Stimulated activated CD4-positive, alpha-beta T cell treated with anti-CD3 and anti-CD28 coated beads, Interleukin-1b, Interleukin-23, amount 100 ng/mL, for 1 hour (primary cell): ENCODE measurements at regions not wholly inside any gene's neighbourhood (a gene's known extent, or its start where the extent isn't known, plus 50 kb on each side); places are given as distances from the start of the nearest gene placed in this dataset.
"Not testable (repeated sequence)": the region's sequence is repeated elsewhere in the genome, so short reads cannot be mapped to it uniquely, and the experiment has no call there.

Experiments
- DNase-seq, 2 donors: peaks; one replicate each; pipeline ENCODE4 v3.0.0-alpha.2; 2020; ENCODE audit warnings: low read depth in 2 of 2

DNA sequence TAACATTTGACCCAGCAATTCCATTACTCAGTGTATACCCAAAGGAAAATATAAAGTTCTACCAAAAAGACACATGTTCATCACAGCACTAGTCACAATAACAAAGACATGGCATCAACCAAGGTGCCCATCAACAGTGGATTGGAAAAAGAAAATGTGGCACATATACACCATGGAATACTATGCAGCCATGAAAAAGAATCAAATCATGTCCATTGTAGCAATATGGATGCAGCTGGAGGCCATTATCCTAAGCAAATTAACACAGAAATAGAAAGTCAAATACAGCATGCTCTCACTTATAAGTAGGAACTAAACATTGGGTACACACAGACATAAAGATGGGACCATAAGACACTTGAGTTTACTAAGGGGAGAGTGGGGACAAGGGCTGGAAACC is 441.9 kb upstream of the ID4 start:
- no peak for DNase-seq

DNA sequence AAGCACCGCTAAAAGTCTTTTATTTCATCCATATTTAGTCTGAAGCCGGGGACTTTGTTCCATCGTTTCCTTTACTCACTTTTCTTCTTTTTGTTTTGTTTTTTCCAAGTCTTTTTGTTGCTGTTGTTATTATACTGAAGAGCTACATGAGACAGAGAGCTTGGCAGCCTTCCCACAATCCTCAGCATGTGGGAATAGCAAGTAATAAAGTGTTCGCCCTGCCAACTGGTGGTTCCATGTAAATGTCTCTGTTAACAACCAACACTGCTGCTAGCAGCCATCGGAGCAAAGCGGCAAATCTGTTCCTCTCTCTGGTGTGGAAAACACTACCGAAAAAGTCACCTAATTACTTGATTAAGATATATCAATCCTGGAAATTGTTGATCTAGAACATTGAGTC is 437.8 kb upstream of the ID4 start:
- no peak for DNase-seq

DNA sequence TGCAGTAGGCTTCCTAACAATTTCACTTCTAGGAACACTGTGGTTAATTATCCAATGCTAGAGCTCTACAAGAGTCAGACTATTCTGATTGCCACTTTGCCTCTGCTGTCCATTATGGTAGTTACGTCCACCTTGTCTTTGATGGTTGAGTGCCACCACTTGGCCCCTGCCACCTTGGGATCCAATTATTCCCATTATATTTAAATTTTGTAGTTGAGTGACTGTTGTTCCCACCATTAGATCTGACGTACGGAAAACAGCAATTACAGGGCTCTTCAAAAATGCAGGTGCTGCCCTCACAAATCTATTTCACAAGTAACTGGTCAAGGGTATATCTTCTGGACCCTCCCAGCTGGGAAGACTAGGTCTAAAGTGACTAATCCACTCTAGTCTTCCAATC is 432.3 kb upstream of the ID4 start:
- DNase-seq = not testable (repeated sequence)

DNA sequence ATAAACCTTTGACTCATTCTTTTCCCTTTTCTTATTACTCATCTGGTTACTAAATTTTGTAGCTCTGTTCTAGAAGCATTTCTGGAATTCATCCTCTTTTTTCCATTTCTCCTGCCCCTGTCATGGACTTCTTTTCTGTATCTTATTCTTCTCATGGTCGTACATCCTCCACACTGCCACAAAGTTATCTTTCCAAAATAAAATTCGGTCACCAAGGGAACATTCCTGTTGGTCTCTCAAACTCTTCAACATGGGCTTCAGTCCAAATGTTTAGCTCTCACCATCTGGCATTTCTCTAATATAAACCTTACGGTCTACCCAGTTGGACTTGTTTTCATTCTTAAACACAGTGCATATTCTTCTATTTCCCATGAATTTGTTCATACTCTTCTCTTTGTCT is 428.8 kb upstream of the ID4 start:
- DNase-seq = no peak

- no peak for DNase-seq
Measured at GRCh38 chr6:19410481-19410880, 426.7 kb upstream of the ID4 start.

DNA sequence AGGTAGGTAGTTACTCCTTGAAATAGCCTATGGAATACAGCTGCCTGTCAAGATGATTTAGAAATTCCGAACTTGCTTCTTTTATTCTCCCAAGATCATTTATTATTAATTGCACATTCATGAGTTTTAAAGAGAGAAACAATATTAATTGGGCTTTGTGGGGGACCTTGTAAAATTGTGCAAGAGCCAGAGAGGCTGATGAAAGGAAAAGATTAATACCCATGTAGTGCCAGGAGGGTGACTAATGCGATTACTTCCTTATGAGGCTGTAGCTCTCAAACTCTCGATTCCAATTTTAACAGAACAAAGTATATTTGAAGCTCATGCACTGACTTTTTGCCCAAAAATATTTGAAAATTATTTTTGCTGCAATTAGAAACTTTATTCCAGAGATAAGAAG is 423.8 kb upstream of the ID4 start:
- DNase-seq = no peak

DNA sequence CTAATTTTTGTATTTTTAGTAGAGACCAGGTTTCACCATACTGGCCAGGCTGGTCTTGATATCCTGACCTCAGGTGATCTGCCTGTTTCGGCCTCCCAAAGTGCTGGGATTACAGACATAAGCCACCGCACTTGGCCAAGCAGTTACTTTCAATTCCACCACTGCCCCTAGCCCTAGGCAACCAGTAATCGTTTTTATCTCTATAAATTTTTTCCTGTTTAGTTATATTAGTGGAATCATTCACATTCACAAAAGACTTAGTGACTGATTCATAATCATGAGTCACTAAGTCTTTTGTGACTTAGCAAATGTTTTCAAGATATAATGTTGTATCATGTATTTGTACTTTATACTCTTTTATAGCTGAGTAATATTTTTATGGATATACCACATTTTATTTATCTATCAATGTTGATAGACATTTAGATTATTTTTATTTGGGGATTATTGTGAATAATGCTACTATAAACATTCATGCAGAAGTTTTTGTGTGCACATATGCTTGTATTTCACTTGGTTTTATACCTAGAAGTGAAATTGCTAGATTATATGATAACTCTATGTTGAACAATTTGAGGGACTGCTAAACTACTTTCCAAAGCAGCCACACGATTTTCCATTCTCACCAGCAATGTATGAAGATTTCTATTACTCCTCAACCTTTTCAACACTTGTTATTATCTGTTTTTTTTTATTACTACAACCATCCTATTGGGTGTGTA is 421.4 kb upstream of the ID4 start:
- DNase-seq = no peak

GRCh38 chr6:19416811-19417210 is 420.4 kb upstream of the ID4 start:
- no peak for DNase-seq

- DNase-seq = no peak
Measured at GRCh38 chr6:19417713-19418112, 419.5 kb upstream of the ID4 start.

- no peak for DNase-seq
Measured at GRCh38 chr6:19424853-19425252, 412.3 kb upstream of the ID4 start.

GRCh38 chr6:19427548-19427947 is 409.6 kb upstream of the ID4 start:
- no peak for DNase-seq

- DNase-seq = no peak
Measured at GRCh38 chr6:19432966-19433498, 404.1 kb upstream of the ID4 start.

DNA sequence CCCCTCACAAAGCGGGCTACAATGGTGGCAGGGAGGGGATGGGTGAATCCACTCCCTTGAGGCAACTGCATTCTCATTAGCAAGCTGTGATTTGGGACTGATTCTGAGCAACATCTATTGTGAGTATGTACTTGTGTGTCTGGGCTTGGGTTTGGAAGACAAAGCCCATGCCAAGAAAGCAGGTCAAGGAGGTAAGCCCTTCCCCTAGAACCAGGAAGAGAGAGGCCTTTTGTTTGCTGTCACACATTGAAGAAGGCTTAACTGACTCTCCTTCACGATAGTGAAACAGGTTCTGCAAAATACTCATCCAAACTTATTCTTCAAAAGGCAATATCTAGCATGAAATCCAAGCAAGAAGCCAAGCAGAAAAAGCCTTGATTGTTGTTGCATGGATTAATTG is 403.1 kb upstream of the ID4 start:
- no peak for DNase-seq

DNA sequence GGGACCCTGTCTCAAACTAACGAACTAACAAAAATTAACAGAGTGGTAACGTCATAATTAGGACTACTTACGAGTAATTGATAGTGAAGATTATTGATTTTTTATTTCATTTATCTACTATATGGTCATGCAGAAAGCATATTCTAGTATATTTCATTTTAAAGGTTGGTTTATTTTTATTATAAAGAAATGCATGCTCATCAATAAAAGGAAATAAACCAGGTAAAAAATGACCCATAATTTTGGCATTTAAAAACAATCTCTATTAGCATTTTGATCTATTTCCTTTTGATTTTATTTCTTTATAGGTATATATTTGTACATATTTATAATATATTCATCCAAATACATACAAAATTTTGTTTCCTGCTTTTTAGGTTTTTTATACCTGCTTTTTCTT is 401.4 kb upstream of the ID4 start:
- DNase-seq = no peak

DNA sequence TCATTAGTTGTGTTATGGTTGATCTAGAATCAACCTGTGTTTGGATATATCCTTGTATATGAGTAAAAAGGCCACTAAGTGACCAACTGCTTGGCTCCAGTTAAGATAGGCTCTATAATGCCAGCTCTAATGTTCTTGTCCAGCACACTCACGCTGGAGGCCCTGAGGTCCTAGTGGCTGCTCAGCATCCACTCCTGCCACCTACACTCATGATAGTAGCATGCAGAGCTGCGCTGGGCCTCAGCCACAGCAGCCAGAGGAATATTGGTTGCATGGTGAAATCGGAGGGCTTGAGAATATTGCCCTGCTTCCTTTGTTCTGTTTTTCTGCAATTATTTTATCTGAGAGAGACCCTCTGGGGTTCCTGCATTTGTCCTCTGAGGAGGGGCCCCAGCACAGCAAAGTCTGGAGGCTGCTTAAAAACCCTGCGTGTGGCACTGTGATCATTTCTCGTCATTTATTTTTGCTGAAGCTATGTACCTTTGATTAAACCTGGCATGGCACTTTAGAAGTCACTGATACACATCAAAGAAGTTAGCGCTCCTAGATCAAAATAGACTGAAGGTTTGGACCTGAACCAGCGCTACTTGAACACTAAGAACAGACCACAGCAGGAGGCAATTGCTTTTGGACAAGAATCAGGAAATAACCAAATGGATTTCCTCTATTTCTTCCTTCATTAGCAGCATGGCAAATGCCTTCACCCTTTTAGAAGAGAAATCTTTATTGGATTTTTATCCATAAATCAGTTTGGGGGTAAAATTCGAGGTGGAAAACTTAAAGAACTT is 398.4 kb upstream of the ID4 start:
- no peak for DNase-seq

DNA sequence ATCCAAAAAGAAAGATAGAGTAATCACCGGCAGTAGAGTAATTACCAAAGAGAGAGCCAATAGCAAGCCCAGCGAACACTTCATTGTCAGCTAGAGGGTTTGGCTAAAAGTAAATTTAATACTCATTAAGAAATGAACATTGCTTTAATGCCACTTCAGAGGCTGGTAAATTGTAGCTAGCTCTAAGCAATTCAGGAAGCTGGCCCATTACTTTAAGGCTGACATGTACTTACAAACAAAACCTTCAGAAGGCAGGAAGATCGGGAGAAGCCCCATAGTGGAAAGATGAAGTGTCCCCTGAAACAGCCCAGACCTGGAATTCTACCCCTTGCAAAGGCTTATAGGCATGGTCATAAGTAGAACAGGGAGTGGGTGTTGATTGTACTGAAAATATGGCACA is 396.6 kb upstream of the ID4 start:
- DNase-seq = no peak

DNA sequence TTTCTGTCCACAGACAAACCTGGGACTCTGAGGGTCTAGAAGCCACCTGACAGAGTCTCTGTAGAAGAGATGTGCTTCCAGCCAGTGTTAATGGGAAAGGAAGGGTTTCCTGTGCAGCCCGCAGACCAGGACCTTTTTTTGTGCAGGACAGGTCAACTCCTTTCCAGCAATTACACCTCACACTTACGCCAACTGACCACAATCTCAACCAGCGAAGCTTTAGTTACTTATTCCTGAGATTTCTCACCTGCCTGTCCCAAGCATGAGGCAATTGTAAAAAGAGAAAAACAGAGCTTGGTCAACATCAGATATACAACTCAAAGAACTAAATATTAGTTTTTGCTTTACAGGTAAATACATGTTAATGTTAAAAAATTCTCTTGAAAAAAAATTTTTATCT is 393.8 kb upstream of the ID4 start:
- DNase-seq = no peak

DNA sequence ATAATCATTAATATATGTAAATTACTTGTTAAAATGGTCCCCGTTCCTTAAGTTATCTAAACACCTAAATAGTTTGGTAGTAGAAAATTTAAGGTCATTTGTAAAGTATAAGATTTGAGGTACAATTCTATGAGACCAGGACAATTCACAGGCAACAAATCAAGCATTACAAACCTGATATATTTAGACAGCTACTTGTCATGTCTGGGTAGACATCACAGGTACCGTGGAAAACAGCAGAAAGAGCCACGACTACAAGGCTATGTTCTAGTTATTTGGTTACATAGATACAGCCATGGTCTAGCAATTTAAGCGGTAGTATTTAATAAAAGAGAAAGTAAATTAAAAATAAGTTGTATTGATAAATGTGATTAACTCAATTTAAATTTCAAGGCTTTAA is 393.1 kb upstream of the ID4 start:
- DNase-seq = no peak

- no peak for DNase-seq
Measured at GRCh38 chr6:19444481-19444880, 392.7 kb upstream of the ID4 start.

- DNase-seq = no peak
Measured at GRCh38 chr6:19446570-19446969, 390.6 kb upstream of the ID4 start.

DNA sequence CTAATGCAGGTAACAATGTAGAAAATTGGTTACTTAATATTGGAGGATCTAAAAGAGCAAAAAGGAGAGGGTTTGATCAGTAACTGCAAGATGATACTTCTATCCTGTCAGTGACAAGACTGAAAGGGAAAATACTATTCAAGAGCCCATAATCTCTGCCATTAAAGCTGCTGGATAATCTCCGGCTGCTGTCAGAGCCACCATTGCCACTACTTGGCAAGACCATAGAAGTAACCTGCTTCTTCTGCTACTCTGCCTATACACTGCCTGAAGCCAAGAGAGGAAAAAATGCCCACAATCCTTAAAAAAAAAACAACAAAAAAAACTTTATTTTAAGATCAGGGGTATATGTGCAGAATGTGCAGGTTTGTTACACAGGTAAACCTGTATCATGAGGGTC is 386.5 kb upstream of the ID4 start:
- DNase-seq = no peak

DNA sequence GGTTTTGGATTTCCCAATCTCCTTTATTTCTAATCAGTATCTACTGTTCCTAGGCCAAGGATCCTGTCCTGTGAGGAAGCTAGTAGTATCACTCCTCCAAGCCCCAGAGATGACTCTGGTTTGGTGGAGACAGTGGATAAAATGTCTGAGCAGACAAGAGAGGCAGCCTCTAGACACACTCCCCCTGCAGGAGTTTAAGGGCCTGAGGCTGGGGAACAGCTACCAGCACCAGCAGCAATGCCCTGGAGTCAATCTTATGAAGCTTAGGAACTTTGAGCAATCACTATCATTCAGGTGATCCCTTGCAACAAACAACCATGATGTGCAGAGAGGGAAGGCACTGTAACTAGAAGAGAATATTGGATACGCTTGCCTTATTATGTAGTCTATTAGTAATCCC is 384.7 kb upstream of the ID4 start:
- DNase-seq = no peak

DNA sequence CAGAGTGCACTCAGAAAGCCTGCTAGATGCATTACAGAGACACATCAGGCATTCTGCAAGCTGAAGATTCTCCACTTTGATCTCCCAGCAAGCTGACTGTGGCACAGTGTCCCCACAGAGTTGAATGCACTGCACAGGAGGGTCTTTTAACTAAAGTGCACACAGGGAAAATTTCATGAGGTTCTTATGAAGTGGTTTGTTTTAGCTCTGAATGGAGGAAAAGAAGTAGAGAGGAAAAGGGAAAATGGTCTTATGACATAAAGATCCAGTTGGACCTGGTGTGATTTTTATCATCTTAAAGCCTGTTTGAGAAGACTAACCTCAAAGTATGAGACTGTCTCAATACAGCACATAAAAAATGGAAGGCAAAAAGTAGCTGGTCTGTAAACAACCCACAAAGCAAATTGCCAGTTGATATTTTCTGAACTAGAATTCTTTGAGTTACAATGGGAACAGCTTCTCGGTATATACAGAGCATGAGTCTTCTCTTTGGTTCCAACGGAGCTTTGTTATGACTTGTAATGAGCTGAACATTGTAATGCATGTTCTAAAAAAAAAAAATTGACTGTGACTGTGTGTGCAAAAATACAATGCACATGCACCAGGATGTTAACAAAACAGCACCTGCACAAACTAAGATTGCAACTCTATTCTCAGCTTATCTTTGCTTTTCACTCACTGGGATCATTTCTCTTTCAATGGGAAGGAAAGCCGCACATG is 383.0 kb upstream of the ID4 start:
- DNase-seq = no peak
